ENCODE measurements at regions not wholly inside any gene's neighbourhood (a gene's known extent, or its start where the extent isn't known, plus 50 kb on each side); places are given as distances from the start of the nearest gene placed in this dataset.

DNA sequence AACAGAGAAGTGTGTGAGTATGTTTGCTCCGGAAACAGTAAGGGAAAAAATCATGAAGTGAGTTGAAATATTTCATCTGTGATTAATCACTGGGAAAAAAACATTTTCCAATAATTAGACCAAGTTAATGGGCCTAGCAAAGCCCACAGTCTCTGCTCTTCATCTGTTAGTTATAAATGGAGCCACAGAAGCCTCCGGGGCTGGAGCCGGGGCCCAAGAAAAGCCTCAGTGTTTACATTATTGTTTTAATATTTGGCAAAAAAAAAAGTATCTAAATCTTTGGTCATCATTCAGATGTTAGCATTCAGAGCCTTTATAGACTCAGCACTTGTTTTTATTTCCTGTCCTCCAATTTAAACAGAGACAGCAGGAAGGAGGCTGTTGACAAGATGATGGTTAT, 115.0 kb downstream of the UBE2U start:
- TF ChIP-seq POLR2AphosphoS5 (IDR thresholded peaks at IDR 0.05; ENCODE audit: low read depth, low read length) (no peak), TAF1 (IDR thresholded peaks at IDR 0.05; ENCODE audit: borderline replicate concordance, insufficient read depth, low read length) (no peak)
- TF ChIP-seq, protein P1, sequence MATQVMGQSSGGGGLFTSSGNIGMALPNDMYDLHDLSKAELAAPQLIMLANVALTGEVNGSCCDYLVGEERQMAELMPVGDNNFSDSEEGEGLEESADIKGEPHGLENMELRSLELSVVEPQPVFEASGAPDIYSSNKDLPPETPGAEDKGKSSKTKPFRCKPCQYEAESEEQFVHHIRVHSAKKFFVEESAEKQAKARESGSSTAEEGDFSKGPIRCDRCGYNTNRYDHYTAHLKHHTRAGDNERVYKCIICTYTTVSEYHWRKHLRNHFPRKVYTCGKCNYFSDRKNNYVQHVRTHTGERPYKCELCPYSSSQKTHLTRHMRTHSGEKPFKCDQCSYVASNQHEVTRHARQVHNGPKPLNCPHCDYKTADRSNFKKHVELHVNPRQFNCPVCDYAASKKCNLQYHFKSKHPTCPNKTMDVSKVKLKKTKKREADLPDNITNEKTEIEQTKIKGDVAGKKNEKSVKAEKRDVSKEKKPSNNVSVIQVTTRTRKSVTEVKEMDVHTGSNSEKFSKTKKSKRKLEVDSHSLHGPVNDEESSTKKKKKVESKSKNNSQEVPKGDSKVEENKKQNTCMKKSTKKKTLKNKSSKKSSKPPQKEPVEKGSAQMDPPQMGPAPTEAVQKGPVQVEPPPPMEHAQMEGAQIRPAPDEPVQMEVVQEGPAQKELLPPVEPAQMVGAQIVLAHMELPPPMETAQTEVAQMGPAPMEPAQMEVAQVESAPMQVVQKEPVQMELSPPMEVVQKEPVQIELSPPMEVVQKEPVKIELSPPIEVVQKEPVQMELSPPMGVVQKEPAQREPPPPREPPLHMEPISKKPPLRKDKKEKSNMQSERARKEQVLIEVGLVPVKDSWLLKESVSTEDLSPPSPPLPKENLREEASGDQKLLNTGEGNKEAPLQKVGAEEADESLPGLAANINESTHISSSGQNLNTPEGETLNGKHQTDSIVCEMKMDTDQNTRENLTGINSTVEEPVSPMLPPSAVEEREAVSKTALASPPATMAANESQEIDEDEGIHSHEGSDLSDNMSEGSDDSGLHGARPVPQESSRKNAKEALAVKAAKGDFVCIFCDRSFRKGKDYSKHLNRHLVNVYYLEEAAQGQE (IDR thresholded peaks at IDR 0.05; ENCODE audit: insufficient read depth in 1 of 2, low read depth in 2 of 2, low read length in 2 of 2): no peak
